Activated CD4-positive, CD25-positive, alpha-beta regulatory T cell (primary cell): ENCODE measurements at regions not wholly inside any gene's neighbourhood (a gene's known extent, or its start where the extent isn't known, plus 50 kb on each side); places are given as distances from the start of the nearest gene placed in this dataset.

Experiments
- DNase-seq, 4 experiments: peaks; one replicate each; lab custom pipeline; 2025; lab: John Stamatoyannopoulos, UW

GRCh38 chr18:28404694-28405093 is 227.8 kb upstream of the CDH2 start:
- no peak for DNase-seq

GRCh38 chr18:28399781-28400362 is 222.9 kb upstream of the CDH2 start:
- no peak for DNase-seq

- no peak for DNase-seq
Observed at GRCh38 chr18:28398471-28398870, 221.5 kb upstream of the CDH2 start.

- DNase-seq = no peak
Observed at GRCh38 chr18:28390022-28390421, 213.1 kb upstream of the CDH2 start.

GRCh38 chr18:28382215-28382879 is 205.4 kb upstream of the CDH2 start:
- no peak for DNase-seq

- no peak for DNase-seq
Observed at GRCh38 chr18:28372186-28372585, 195.3 kb upstream of the CDH2 start.

GRCh38 chr18:28366676-28367075 is 189.7 kb upstream of the CDH2 start:
- no peak for DNase-seq

- no peak for DNase-seq
Observed at GRCh38 chr18:28365411-28365831, 188.5 kb upstream of the CDH2 start.

GRCh38 chr18:28363124-28363523 is 186.2 kb upstream of the CDH2 start:
- no peak for DNase-seq

- no peak for DNase-seq
Observed at GRCh38 chr18:28359176-28359575, 182.2 kb upstream of the CDH2 start.

GRCh38 chr18:28357766-28358401 is 181.0 kb upstream of the CDH2 start:
- no peak for DNase-seq

GRCh38 chr18:28350821-28351220 is 173.9 kb upstream of the CDH2 start:
- no peak for DNase-seq

- no peak for DNase-seq
Observed at GRCh38 chr18:28342231-28342630, 165.3 kb upstream of the CDH2 start.

- no peak for DNase-seq
Observed at GRCh38 chr18:28338316-28338715, 161.4 kb upstream of the CDH2 start.

GRCh38 chr18:28334516-28334915 is 157.6 kb upstream of the CDH2 start:
- DNase-seq = no peak

GRCh38 chr18:28332071-28332470 is 155.1 kb upstream of the CDH2 start:
- DNase-seq = no peak

GRCh38 chr18:28331551-28331950 is 154.6 kb upstream of the CDH2 start:
- no peak for DNase-seq

- no peak for DNase-seq
Observed at GRCh38 chr18:28313602-28314001, 136.7 kb upstream of the CDH2 start.

- no peak for DNase-seq
Observed at GRCh38 chr18:28288784-28289183, 111.9 kb upstream of the CDH2 start.

GRCh38 chr18:28287146-28287545 is 110.2 kb upstream of the CDH2 start:
- DNase-seq = no peak

GRCh38 chr18:28284132-28284531 is 107.2 kb upstream of the CDH2 start:
- DNase-seq = no peak

- no peak for DNase-seq
Observed at GRCh38 chr18:28281400-28281799, 104.5 kb upstream of the CDH2 start.

- no peak for DNase-seq
Observed at GRCh38 chr18:28269750-28270149, 92.8 kb upstream of the CDH2 start.
